Mucosa of descending colon (tissue), 3 donors: ENCODE measurements at regions not wholly inside any gene's neighbourhood (a gene's known extent, or its start where the extent isn't known, plus 50 kb on each side); places are given as distances from the start of the nearest gene placed in this dataset.
A peak's percentile ranks its signal among the peaks of the same experiment; 100 is the strongest.

Experiments used
- ATAC-seq: fragments of 200-7000 bp; cut with Tn5 transposase; one replicate; pipeline ENCODE4 v1.9.1; 2020; ENCODE audit warnings: mild to moderate bottlenecking, moderate library complexity
- DNase-seq, 3 donors: peaks; one replicate each; pipeline ENCODE4 v3.0.0-alpha.2; 2020
- H3K36me3 ChIP-seq: fragments of 200-600 bp; one replicate; pipeline ENCODE4 v1.8.0; 2021; ENCODE audit warnings: low read depth, mild to moderate bottlenecking
- H3K4me1 ChIP-seq: fragments of 200-600 bp; one replicate; pipeline ENCODE4 v1.8.0; 2021; ENCODE audit warnings: low read depth, mild to moderate bottlenecking
- H3K4me3 ChIP-seq: fragments of 200-600 bp; one replicate; pipeline ENCODE4 v1.8.0; 2021; ENCODE audit warnings: mild to moderate bottlenecking
- H3K9me3 ChIP-seq: fragments of 200-600 bp; one replicate; pipeline ENCODE4 v1.8.0; 2021; ENCODE audit warnings: mild to moderate bottlenecking
- CTCF ChIP-seq: fragments of 200-600 bp; IDR thresholded peaks from one replicate; pipeline ENCODE4 v1.8.0; 2022; ENCODE audit warnings: antibody characterized with exemption, mild to moderate bottlenecking
- intact Hi-C, 2 donors: fragments of 100-400 bp; cut with DNase I in 1 of 2; cut with micrococcal nuclease in 1 of 2; formaldehyde crosslinking; loops; one replicate each; pipeline versions ENCODE4 v1.11.0 to v1.11.1; 2022; cut with DNase I, micrococcal nuclease
- donor health status: DM: no; HTN: no; CAD: no; lungs with moderate emphysema.
- donor health status: DM: no; HTN: no; CAD: no.
- donor health status: DM: no; HTN: yes; CAD: no.

GRCh38 chr3:72275331-72275751 lies 490.4 kb upstream of the PROK2 start:
- intact Hi-C loops, result no loop called here
- H3K4me1 ChIP-seq, result peaks cover 10% of the 10 kb centered on the region
- ATAC-seq (no peak), DNase-seq (no peak)
- no peak overlapping the region for H3K4me3 ChIP-seq
- no peaks in the 10 kb centered on the region for H3K36me3 ChIP-seq
- no peaks in the 10 kb centered on the region for H3K9me3 ChIP-seq
- TF ChIP-seq CTCF, result no peak

GRCh38 chr3:72274493-72275330 lies 489.8 kb upstream of the PROK2 start:
- ATAC-seq (peak; percentile 82), DNase-seq (peak in 2 of 3 donors; percentile 60 to 78)
- H3K9me3 ChIP-seq, result no peaks in the 10 kb centered on the region
- no peak overlapping the region for H3K4me3 ChIP-seq
- no peak for TF ChIP-seq CTCF
- H3K36me3 ChIP-seq, result no peaks in the 10 kb centered on the region
- intact Hi-C loops, result no loop called here
- peaks cover 10% of the 10 kb centered on the region for H3K4me1 ChIP-seq

GRCh38 chr3:72273615-72274014 lies 488.7 kb upstream of the PROK2 start:
- H3K9me3 ChIP-seq, result no peaks in the 10 kb centered on the region
- TF ChIP-seq CTCF, result no peak
- no peaks in the 10 kb centered on the region for H3K36me3 ChIP-seq
- DNase-seq (no peak), ATAC-seq (no peak)
- intact Hi-C loops, result no loop called here
- H3K4me1 ChIP-seq, result peaks cover 10% of the 10 kb centered on the region
- H3K4me3 ChIP-seq, result no peak overlapping the region

GRCh38 chr3:72272356-72272755 lies 487.4 kb upstream of the PROK2 start:
- no peak for ATAC-seq
- DNase-seq, result no peak
- no peak overlapping the region for H3K4me3 ChIP-seq
- peaks cover 10% of the 10 kb centered on the region for H3K4me1 ChIP-seq
- no peaks in the 10 kb centered on the region for H3K36me3 ChIP-seq
- intact Hi-C loops, result no loop called here
- no peaks in the 10 kb centered on the region for H3K9me3 ChIP-seq
- no peak for TF ChIP-seq CTCF

GRCh38 chr3:72271923-72272322 lies 487.0 kb upstream of the PROK2 start:
- Histone ChIP-seq H3K4me3 (no peak overlapping the region), H3K36me3 (no peaks in the 10 kb centered on the region), H3K4me1 (peaks cover 10% of the 10 kb centered on the region), H3K9me3 (no peaks in the 10 kb centered on the region)
- no peak for TF ChIP-seq CTCF
- ATAC-seq (no peak), DNase-seq (no peak)
- intact Hi-C loops, result no loop called here
